Pancreas (tissue), 8 donors: ENCODE measurements at regions not wholly inside any gene's neighbourhood (a gene's known extent, or its start where the extent isn't known, plus 50 kb on each side); places are given as distances from the start of the nearest gene placed in this dataset.

Source experiments
- ATAC-seq, 4 donors: fragments of 200-7000 bp; cut with Tn5 transposase; one replicate each; pipeline versions ENCODE4 v1.8.0 to v1.9.1; 2020; ENCODE audit warnings: mild to moderate bottlenecking in 4 of 4, moderate library complexity in 4 of 4
- DNase-seq, 6 donors: peaks; one replicate each; pipeline ENCODE4 v3.0.0-alpha.2; 2020
- FAIRE-seq: peaks from 2 replicates; lab custom pipeline; 2012; peaks lifted over from hg19 to GRCh38; lab: Jason Lieb, UNC
- H3K27ac ChIP-seq, 4 donors: fragments of 200-600 bp; sonication (generic); 1 replicate in 3 of 4; 2 replicates in 1 of 4; pipeline versions ENCODE4 v1.5.0 to v1.8.0; 2020
- H3K27me3 ChIP-seq, 4 donors: fragments of 200-600 bp; one replicate each; pipeline ENCODE4 v1.8.0; 2021
- H3K36me3 ChIP-seq, 3 donors: fragments of 200-600 bp; sonication (generic) in 1 of 3; one replicate each; pipeline versions ENCODE4 v1.5.0 to v1.8.0; 2020 to 2021
- H3K4me1 ChIP-seq, 3 donors: fragments of 200-600 bp; one replicate each; pipeline ENCODE4 v1.8.0; 2021
- H3K4me3 ChIP-seq, 4 donors: fragments of 200-600 bp; sonication (generic) in 2 of 4; one replicate each; pipeline versions ENCODE4 v1.5.0 to v1.8.0; 2020 to 2021
- H3K9me3 ChIP-seq, 4 donors: fragments of 200-600 bp; one replicate each; pipeline ENCODE4 v1.8.0; 2021
- CTCF ChIP-seq, 4 donors: fragments of 200-600 bp; sonication (generic) in 3 of 4; IDR thresholded peaks; one replicate each; pipeline versions ENCODE4 v1.5.0 to v1.8.0; 2021; ENCODE audit warnings: antibody characterized with exemption in 4 of 4
- intact Hi-C, 3 donors: fragments of 100-400 bp; cut with DNase I; formaldehyde crosslinking; loops; one replicate each; pipeline versions ENCODE4 v1.11.1 to v1.14.2; 2022
- donor health status: DM: no; HTN: no; CAD: no; lungs with moderate emphysema.
- donor health status: DM: no; HTN: no; CAD: no.
- donor health status: control.
- donor health status: control.
- donor health status: DM: yes; HTN: yes; CAD: no.
- donor health status: DM: no; HTN: no; CAD: no.
- donor health status: DM: no; HTN: no; CAD: no.
- donor health status: DM: yes; HTN: yes; CAD: no.

- no peak for TF ChIP-seq CTCF (IDR thresholded peaks at IDR 0.05)
- no peak for ATAC-seq
- Histone ChIP-seq H3K27me3 (no peaks in the 10 kb centered on the region), H3K4me3 (no peak overlapping the region), H3K27ac (no peak overlapping the region), H3K36me3 (no peaks in the 10 kb centered on the region), H3K4me1 (no peaks in the 10 kb centered on the region), H3K9me3 (no peaks in the 10 kb centered on the region)
- intact Hi-C loops: no loop called here
- DNase-seq: no peak
- no peak for FAIRE-seq
Observed at GRCh38 chr5:112687306-112687705, 50.4 kb upstream of the APC start.
